HG02642 (cell line): ENCODE measurements at regions not wholly inside any gene's neighbourhood (a gene's known extent, or its start where the extent isn't known, plus 50 kb on each side); places are given as distances from the start of the nearest gene placed in this dataset.

Source experiments
- ATAC-seq: cut with Tn5 transposase; IDR thresholded peaks from one replicate; pipeline ENCODE4 v1.9.1; 2021; ENCODE audit warnings: mild to moderate bottlenecking; ENCODE audit not compliant: unreplicated experiment, poor library complexity

DNA sequence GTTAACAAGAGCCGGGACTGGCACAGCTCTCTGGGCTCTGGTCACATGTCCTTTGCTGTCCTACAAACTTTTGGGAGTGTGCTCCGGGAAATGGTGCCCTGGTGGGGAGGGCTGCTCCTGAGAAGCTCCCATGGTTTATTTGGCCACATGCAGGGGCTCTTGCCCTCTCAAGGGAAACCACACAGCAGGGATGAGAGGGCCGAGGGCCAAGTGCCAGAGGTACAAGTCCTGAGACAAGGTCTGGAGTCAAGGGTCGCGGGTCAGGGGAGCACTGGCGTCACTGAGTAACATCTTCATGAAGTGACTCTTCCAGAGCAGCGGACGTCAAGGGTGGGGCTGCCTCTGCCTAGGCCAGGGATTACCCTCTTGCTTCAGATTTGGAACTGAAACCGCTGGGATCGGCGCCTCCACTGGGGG, 1160.6 kb downstream of the TBC1D22A start:
- ATAC-seq = no peak

DNA sequence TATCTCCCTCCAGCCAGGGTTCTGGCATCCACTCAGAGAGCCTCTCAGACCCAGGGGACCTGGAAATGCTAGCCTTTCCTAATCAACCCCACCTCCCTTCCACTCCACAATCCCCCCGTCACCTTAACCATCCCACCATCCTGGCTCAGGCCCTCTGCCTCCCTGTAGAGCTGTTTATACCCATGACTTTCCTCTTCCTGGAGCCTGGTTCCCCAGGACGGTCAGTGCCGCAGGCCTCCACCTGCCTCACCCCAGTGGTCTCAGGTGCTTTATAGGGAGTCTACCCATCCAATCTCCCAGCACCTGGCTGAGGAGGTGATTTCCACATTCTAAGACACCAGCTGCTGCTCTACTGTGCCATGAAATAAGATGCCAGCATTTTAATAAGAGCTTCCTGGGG, 1159.5 kb downstream of the TBC1D22A start:
- no peak for ATAC-seq

DNA sequence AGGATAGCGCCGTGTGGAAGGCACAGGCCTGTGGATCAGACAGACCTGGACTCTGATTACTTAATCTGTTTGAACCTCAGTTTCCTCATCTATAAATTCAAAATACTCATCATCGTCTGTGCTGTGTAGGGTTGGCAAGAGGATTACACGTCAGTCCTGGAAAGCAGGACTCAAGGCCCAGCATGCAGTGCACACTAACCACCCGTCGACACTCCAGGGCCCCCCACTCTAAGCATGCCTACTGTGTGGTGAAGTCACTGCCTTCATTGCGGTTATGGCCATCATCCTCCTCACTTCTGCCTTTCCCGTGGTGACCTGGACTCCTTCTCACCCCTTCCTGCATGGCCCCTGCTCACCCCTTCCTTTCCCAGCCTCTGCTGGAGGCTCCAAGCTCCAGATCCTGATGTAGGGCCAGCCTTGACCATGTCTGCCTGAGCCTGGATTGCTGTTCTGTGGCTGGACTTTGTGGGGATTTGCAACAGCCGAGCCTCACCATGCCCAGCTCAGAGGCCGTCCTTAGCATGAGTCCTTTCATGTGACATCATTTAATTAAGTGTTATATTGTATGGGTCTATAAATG, 1158.0 kb downstream of the TBC1D22A start:
- no peak for ATAC-seq

DNA sequence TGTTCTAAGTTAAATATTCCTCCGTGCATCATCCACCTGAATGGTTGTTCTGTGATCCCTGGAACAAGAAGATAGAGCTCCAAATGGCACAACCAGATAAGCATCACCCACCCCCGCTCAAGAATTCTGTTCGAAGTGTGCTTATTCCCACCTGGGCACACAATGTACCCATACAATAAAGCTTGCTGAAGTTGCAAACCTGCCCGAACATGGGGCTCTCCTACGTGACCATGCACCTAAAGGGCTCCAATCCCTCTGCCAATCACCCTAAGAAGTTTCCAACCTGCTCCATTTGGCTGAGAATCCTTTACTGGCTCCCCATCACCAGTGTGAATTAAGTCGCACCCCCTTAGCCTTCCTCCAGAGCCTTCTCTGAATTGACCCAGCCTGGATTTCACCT, 1157.4 kb downstream of the TBC1D22A start:
- no peak for ATAC-seq

DNA sequence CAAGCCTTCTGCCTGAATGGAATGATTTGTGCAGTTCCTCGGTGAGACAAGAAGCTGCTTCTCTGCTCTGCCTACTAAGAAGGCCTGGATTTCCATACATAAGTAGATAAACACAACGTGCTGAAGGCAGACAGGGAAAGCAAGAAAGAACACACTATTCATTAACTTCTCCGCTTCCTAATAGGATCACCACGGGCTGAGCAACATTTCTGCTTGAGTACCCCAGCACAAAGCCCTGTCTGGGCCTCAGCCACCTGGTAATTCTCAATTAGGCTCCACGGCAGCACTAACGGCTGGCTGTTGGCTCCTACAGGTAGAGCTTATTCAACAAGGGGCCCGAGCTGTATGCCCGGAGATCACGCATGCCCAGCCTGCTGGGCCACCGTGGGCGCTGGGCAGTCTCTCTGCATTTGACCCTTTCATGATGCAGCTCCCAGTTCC, 1156.6 kb downstream of the TBC1D22A start:
- no peak for ATAC-seq

DNA sequence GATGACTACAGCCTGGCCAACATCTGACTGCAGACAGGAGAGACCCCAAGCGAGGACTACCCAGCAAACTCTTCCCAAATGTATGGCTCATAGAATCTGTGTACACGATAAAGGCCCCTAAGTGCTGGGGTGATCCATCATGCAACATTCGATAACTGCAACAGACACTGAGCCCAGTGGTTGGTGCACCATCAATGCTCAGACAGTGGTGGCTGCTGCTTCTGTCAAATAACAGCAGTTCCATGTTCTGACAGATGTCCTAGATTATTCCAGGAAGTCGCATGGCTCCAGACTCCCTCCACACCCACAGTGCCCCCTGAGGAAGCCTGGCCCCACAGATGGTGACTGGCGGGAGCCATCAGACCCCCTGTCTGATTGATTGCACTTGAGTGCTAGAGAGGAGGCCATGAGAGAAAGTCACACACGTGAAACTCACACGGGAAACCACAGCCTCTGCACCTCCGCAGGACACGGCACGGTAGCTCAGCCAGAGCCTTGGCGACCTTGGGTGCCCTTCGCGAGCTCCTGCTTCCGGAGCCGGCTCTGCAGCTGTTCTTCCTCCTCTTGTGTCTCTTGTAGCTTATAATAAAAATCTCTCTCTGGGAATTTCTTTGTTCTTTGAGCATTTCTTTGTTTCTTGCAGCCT, 1155.9 kb downstream of the TBC1D22A start:
- ATAC-seq = peak; percentile 59

DNA sequence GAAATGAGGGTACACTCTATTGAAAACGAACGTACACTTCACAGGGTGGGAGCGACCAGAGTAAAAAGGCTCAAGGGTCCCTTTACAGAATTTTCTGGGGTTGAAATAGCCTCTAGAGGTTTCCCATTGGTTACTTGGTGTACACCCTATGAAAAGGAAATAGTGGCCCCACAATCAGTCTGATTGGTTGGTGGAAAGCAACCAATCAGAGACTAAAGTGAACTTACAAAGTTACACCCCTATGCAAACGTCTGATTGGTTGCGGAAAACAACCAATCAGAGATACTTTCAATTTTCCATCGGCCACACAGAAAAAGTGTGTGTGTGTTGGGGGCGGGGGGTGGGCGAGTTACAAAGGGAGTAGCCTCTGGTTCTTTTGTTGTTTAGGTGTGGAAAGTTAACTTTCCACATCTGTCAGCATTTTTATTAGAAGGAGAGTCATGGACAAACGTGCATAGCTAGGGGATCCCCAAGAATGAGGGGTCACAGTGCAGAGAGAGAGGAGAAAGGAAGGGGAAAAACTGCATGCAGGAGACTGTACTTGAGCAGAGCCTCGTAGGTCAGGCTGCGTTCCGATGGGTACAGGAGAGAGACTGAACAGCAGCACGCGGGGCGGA, 1152.1 kb downstream of the TBC1D22A start:
- no peak for ATAC-seq

DNA sequence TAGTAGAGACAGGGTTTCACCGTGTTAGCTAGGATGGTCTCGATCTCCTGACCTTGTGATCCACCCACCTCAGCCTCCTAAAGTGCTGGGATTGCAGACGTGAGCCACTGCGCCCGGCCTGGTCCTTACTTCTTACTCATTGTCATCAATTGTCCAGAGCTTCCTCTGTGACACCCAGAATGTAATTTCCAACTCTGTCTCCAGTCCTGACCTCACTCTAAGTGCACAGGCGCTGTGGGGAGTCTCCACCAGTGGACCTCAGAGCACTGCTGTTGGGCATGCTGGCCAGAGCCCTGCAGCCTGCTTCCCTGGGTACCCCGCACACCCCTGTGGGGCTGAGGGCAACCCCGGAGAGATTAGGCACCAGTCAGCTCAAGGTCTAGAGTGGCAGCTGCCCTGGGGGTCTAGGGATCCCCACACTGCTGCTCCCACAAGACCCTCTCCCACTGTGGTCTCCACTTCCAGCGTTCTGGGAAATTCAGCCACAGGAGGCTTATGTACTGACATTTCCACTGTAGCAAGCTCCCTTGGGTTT, 1140.3 kb downstream of the TBC1D22A start:
- no peak for ATAC-seq

DNA sequence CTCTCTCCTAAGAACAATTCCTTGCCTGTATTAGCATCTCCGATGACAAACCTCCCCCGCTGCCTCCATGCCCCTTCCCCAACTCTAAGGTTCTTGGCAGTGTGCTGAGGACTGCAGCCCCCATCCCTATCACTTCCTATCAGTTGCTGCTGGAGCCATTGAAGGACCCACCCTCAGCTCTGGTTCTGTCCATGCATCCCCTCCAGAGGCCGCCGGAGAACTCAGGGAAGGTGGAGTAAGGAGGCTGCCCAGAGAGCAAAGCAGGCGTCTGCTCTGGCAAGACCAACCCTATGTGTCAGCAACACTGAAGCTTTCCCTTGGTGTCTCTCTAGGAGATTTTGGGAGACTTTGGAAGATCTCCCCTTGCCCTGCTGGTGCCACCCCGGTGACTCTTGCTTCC, 1139.5 kb downstream of the TBC1D22A start:
- ATAC-seq = no peak

DNA sequence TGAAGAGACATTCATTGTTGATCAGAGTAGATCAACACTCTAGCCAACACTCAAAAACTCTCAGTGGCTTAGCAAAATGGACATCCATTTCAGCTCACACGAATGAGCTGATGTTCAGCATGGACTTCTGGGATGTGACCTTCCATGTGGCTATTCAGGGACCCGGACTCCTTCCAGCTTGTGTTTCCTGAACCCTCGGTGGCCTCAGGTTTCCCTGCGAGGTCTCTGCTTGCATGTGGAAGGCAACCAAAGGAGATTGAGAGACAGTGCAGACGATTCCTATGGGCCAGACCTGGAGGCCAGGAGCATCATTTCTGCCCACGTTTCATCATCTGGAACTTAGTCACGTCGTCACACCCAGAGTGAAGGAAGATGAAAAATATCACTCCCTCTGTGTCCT, 1137.4 kb downstream of the TBC1D22A start:
- ATAC-seq = no peak

DNA sequence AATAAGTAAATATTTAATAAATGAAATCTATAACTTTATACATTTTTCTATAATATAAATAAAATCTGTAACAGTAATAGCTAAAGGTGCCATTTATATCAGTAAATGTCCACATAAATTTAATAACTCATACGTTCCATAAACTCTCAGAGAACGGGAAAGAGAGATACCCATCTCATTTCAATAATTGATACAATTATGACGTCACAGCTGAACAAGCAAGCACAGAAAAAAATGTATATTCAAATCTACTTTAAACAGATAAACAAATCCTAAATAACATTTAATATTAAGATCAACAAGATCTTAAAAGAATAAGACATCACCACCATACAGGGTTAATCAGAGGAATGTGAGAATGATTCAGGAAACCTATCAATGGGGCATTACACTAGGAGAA, 1136.5 kb downstream of the TBC1D22A start:
- no peak for ATAC-seq

DNA sequence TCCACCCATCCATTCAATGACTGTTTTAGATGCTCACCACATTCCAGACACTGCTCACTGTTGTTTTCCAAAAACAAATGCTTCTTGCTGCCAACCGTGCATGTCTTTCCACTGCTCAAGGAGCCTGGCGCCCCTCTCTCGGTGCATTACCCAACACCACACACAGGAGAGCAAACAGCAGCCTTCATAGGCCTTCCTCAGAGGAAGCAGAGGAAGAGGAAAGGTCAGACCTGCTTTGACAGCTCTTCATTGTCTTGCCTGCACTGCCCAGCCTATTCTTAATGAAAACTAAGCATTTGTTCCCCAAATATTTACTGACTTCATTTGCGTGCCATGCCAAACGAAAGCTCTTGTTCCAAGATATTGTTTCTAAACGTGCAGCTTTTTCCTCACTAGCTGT, 1129.2 kb downstream of the TBC1D22A start:
- ATAC-seq = no peak

DNA sequence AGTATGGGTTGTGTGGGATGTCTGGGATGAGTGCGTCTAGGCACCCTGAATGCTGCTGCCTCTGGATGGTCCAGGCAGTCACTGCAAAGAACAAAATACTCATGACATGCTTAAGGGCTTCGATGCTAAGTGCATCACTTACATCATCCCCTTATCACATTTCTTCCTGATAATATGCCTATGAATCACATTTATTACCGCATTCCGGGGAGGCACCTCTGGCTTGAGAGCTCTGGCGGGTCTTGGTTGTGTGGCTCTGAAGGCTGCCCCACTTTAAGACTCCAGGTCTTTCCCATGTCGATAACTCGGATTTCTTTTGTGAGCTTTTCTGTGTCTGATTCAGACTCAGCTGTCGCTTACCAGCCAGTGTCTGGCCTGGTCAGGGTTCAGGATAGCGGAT, 1126.4 kb downstream of the TBC1D22A start:
- no peak for ATAC-seq

DNA sequence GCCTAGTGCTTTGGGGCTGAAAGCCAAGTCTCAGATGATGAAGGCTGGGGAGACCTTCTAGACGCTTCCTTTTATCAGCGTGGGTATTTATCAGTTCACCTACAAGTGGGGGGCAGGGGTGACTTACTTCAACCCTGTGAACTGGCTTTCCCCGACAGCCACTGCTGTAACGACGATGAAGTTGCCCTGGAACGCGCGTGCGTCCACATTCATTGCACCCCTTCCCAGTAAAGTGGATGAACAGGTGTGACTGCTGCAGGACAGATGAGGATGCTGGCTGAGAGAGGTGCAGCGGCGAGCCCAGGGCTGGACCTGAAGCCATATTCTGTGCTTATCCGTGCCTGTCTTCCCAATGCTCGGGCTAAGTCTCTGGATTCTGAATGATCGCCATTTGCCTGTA, 1122.3 kb downstream of the TBC1D22A start:
- ATAC-seq = no peak

DNA sequence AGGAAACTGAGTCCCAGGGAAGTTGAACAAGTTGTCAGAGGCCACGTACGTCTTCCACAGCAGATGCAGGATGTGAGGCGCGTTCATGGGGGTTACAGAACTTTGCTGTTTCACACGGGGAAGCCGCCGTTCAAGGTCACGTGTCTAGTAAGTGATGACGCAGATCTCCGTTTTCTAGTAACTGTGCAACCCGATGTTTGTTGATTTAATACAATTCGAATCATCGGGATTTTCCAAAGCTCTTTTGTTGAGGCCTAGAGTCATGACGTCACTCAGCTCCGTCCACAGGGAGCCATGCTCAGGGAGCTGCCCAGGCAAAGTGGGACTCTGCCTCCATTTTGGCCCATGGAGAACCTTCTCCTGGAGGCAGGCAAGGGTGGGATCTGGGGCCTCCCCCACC, 1121.8 kb downstream of the TBC1D22A start:
- no peak for ATAC-seq

DNA sequence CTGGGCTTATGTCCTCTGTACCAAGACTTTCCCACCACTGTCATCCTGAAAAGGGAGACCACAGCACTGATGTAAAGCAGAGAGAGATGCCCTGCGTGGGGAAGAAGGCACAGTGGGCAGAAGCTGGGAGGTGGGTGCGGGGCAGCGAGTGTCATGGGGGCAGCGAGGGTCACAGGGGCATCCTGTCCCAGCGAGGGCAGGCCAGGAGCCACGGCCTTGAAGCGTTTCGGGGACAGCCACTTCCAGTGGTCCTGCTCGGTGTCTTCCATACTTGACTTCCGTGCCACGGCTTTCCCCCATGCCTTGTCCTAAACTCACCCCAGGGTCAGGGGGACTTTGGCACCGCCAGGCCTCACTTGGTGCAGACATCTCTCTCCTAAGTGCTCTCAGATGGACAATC, 1121.3 kb downstream of the TBC1D22A start:
- ATAC-seq = no peak

DNA sequence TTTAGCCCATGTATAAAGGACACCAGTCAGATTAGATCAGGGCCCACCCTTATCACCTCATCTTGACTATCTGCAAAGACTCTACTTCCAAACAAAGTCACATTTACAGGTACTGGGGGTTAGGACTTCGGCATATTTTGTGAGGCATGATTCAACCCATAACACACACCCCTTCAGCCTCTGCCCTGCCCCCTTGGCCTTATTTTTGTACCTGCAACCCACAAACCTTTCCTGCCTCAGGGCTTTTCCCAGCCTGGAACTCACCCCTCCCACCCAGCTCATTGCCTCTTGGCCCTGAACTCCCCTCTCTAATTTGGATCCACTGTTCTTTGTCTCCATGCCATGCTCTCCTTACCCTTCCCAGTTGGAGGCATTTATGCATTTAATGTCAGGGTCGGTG, 1116.9 kb downstream of the TBC1D22A start:
- ATAC-seq = no peak

DNA sequence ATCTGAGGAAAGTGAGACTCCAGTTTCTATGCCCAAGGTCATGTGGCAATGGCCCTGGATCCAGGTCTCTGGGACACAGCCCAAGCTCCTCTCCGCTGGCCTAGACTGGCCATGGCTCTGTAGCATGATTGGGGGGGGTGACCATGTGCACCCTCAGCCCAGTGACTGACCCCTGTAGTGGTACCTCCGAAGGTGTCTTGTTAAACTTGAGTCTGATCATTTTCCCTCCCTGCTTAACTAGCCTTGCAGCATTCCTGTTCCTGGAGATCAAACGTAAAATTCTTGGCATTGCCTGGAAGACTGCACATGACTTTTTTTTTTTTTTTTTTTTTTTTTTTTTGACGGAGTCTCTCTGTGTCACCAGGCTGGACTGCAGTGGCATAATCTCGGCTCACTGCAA, 1116.0 kb downstream of the TBC1D22A start:
- ATAC-seq = no peak

DNA sequence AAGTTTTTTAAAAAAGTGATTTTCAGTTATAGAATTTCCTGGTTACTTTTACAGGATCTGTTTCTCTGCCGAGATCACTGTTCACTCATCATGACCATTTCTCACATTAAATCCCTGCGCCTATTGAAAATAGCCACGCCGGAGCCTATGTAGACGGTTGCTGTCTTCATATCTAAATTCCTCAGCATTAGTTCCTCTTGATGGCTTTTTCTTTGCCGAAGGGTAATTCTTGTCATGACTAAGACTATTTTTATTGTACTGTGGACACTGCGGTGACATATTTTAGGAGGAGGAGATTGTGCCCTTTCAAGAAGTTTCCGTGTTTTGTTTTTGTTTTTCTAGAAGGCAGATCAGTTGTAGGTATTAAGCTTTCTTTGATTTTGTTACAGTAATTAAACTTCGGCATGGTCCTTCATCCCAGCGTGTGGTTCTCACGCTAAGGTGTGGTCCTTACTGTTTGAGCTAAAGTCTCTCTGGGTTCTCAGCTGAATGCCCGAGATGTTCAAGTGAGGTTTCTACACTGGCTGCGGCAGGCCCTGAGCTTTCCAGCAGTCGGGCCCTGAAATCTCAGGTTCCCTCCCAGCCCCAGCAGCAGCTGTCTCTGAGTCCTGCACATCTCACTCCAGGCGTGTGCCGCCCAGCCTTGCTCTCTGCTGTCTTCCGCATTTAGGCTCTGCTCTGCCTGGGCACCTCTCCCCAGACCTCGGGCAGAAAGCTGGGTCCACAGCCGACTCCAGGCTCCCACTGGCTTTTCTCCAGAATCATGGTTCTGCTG, 1110.5 kb downstream of the TBC1D22A start:
- no peak for ATAC-seq

DNA sequence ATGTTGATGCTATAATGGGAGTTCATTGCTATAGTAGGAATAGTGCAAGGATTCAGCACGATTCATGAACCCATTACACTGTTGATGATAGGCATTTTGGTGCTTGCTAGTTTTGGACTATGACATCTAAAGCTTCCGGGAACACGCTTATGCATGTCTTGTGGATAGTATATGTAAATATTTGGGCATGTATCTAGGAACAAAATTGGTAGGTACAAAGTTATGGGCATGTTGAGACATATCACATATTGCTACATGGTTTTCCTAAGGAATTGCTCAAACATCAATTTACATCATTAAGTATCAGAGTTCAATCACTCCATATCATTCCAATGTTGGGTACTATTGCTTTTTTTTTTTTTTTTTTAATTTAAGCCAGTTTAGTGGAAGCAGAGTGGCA, 1103.2 kb downstream of the TBC1D22A start:
- no peak for ATAC-seq

DNA sequence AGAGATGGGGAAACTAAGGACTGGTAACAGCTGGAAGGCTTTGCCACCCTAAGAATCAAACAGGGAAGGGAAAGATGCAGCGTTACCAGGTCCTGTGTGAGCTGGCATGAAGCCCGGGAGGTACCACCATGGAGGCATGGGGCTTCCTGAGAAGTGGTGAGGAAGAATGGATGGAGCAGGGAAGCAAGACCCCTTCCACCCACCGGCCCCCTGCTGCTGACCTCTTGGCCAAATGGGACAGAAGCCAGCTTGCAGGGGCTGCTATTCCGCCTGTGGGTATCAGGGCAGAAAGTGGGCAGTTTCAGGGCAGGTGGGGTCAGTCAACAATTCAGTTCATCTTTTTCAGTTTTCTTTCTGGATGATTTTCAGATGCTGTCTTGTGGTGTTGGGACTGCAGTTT, 1099.9 kb downstream of the TBC1D22A start:
- no peak for ATAC-seq
